Prostate gland (tissue), 2 donors: ENCODE measurements at regions not wholly inside any gene's neighbourhood (a gene's known extent, or its start where the extent isn't known, plus 50 kb on each side); places are given as distances from the start of the nearest gene placed in this dataset.

Experiments
- DNase-seq: peaks from one replicate; pipeline ENCODE4 v3.0.0-alpha.2; 2019; ENCODE audit warnings: low spot score
- H3K27ac ChIP-seq, 2 donors: fragments of 200-600 bp; sonication (generic); 2 replicates each; pipeline ENCODE4 v1.5.1; 2017 to 2019
- H3K27me3 ChIP-seq: fragments of 200-600 bp; sonication (generic); replicated peaks from 2 replicates; pipeline ENCODE4 v1.5.1; 2019; ENCODE audit not compliant: insufficient read depth
- H3K36me3 ChIP-seq, 2 donors: fragments of 200-600 bp; sonication (generic); 1 replicate in 1 of 2; 2 replicates in 1 of 2; pipeline versions ENCODE4 v1.5.1 to v1.8.1; 2017 to 2019
- H3K4me1 ChIP-seq: fragments of 200-600 bp; sonication (generic); replicated peaks from 2 replicates; pipeline ENCODE4 v1.5.1; 2019
- H3K4me3 ChIP-seq, 2 donors: fragments of 200-600 bp; sonication (generic); 2 replicates each; pipeline ENCODE4 v1.5.1; 2017 to 2019
- H3K9me3 ChIP-seq: fragments of 200-600 bp; sonication (generic); 2 replicates; pipeline ENCODE4 v1.5.1; 2017
- CTCF ChIP-seq, 4 experiments: fragments of 200-600 bp in 2 of 4; fragments of 450-650 bp in 2 of 4; sonication (generic) in 2 of 4; IDR thresholded peaks; 1 replicate in 3 of 4; 2 replicates in 1 of 4; pipeline ENCODE4 v1.5.1; 2016 to 2019; ENCODE audit warnings: antibody characterized with exemption in 4 of 4, mild to moderate bottlenecking in 2 of 4, moderate library complexity in 2 of 4
- POLR2A ChIP-seq: fragments of 450-650 bp; IDR thresholded peaks from one replicate; pipeline ENCODE4 v1.6.1; 2016; ENCODE audit warnings: antibody characterized with exemption, mild to moderate bottlenecking
- POLR2AphosphoS5 ChIP-seq: sonication (generic); formaldehyde crosslinking; IDR thresholded peaks from one replicate; pipeline ENCODE4 v1.6.1; 2017; ENCODE audit warnings: antibody characterized with exemption
- WGBS: methylation state at CpG from one replicate; pipeline ENCODE4 v1.1.5; 2018; 5-methylcytosine and 5-hydroxymethylcytosine counted together
- intact Hi-C: fragments of 100-400 bp; cut with DNase I; formaldehyde crosslinking; loops from one replicate; pipeline ENCODE4 v1.14.2; 2022

GRCh38 chr7:131031099-131031868 is 296.4 kb upstream of the MKLN1 start:
- no peaks in the 10 kb centered on the region for H3K4me1 ChIP-seq
- 77% methylated on average over 7 of the region's 7 CpGs for WGBS
- TF ChIP-seq CTCF (IDR thresholded peaks at IDR 0.05) = no peak
- no peak for TF ChIP-seq POLR2A
- TF ChIP-seq POLR2AphosphoS5 = no peak
- intact Hi-C loops = no loop called here
- no peak overlapping the region for H3K27ac ChIP-seq
- no peaks in the 10 kb centered on the region for H3K9me3 ChIP-seq
- DNase-seq = no peak
- H3K36me3 ChIP-seq = no peaks in the 10 kb centered on the region
- H3K27me3 ChIP-seq = no peaks in the 10 kb centered on the region
- H3K4me3 ChIP-seq = no peak overlapping the region

- Histone ChIP-seq H3K27ac (no peak overlapping the region), H3K4me3 (no peak overlapping the region), H3K36me3 (no peaks in the 10 kb centered on the region), H3K4me1 (no peaks in the 10 kb centered on the region), H3K9me3 (no peaks in the 10 kb centered on the region), H3K27me3 (no peaks in the 10 kb centered on the region)
- intact Hi-C loops = no loop called here
- TF ChIP-seq CTCF (IDR thresholded peaks at IDR 0.05) (no peak), POLR2AphosphoS5 (no peak), POLR2A (no peak)
- 86% methylated on average over 6 of the region's 6 CpGs for WGBS
- no peak for DNase-seq
These were observed 294.9 kb upstream of the MKLN1 start for GRCh38 chr7:131032786-131033185.

GRCh38 chr7:131034166-131034881 is 293.4 kb upstream of the MKLN1 start:
- H3K4me1 ChIP-seq = no peaks in the 10 kb centered on the region

GRCh38 chr7:131035088-131035770 is 292.4 kb upstream of the MKLN1 start:
- Histone ChIP-seq H3K27ac (no peak overlapping the region), H3K27me3 (no peaks in the 10 kb centered on the region), H3K36me3 (no peaks in the 10 kb centered on the region), H3K9me3 (no peaks in the 10 kb centered on the region), H3K4me3 (no peak overlapping the region), H3K4me1 (no peaks in the 10 kb centered on the region)
- WGBS = 92% methylated on average over 8 of the region's 8 CpGs
- TF ChIP-seq POLR2A (no peak), POLR2AphosphoS5 (no peak), CTCF (IDR thresholded peaks at IDR 0.05) (no peak)
- no peak for DNase-seq
- intact Hi-C loops = no loop called here

More at GRCh38 chr7:131034166-131034881, 293.4 kb upstream of the MKLN1 start:
- no peak overlapping the region for H3K4me3 ChIP-seq
- WGBS = 67% methylated on average over 9 of the region's 9 CpGs
- no peaks in the 10 kb centered on the region for H3K36me3 ChIP-seq
- intact Hi-C loops = no loop called here
- H3K9me3 ChIP-seq = no peaks in the 10 kb centered on the region
- DNase-seq = no peak
- no peak for TF ChIP-seq POLR2A
- TF ChIP-seq POLR2AphosphoS5 = no peak
- no peak for TF ChIP-seq CTCF (IDR thresholded peaks at IDR 0.05)
- H3K27ac ChIP-seq = no peak overlapping the region
- H3K27me3 ChIP-seq = no peaks in the 10 kb centered on the region
